Suppressor macrophage treated with lipopolysaccharide for 1 hour (primary cell): ENCODE measurements at regions not wholly inside any gene's neighbourhood (a gene's known extent, or its start where the extent isn't known, plus 50 kb on each side); places are given as distances from the start of the nearest gene placed in this dataset.
A peak's percentile ranks its signal among the peaks of the same experiment; 100 is the strongest.
"Not testable (repeated sequence)": the region's sequence is repeated elsewhere in the genome, so short reads cannot be mapped to it uniquely, and the experiment has no call there.

Experiments
- DNase-seq, 3 donors: peaks; one replicate each; pipeline ENCODE4 v3.0.0-alpha.2; 2020 to 2022

DNA sequence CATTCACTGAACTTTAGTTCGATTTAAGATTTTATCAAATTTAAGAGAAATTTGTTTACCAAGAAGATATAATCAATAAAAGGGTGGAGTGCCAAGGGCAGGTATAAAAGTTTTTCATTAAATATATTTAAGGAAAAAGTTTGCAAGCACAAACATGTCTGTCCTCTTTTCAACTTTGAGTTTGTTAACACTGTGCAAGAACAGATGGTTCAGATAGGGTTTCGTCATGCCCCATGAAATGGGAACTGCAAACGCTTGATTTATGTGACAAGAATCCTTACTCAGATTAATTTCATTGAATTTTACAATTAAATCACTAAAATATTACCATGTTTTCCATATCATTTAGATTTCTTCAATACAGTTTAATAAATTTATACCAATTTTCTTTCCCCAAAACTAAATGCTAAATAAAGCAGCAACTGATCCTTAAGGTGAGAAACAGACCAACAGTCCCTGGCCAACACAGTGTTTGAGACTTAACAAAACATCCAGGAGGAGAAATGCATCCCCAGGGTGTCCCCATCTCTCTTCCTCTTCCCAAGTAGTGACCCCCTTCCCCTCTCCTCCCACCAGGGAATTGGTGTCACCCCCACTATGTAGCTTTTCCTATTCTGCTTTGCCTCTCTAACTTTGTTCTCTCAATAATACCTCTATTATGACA is 292.9 kb downstream of the LTN1 start:
- no peak for DNase-seq

DNA sequence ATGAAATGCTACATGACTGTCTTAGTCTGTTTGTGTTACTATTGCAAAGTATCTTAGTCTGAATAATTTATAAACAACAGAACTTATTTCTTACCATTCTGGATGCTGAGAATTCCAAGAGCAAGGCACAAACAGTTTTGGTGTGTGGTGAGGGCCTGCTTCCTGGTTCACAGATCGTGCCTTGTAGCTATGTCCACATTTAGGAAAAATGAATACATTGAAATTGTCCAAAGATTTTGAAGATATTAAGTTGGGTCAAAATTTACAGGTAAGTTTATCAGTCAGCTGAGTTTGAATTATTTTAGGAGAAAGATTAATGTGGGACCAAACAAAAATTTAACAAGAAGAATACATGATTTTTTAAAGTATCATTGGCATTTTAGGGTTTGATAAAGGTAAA is 293.5 kb downstream of the LTN1 start:
- no peak for DNase-seq

GRCh38 chr21:28696844-28697410 is 295.8 kb downstream of the LTN1 start:
- no peak for DNase-seq

- DNase-seq = no peak
Observed at GRCh38 chr21:28693476-28693875, 299.2 kb downstream of the LTN1 start.

DNA sequence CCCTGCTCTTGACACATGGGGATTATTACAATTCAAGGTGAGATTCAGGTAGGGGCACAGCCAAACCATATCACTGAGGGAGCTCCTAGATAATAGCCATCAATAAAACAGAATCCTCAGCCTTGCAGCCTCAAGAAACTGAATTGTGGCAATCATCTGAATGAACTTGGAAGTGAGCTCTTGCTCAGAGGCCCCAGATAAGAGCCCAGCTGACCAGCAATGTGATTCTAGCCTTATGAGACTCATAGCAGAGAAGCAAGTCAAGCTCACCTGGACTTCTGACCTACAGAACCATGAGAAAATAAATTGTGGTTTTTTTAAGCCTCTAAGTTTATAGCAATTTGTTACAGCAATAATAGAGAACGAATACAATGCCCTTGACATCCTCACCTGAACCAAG is 302.5 kb downstream of the LTN1 start:
- no peak for DNase-seq

DNA sequence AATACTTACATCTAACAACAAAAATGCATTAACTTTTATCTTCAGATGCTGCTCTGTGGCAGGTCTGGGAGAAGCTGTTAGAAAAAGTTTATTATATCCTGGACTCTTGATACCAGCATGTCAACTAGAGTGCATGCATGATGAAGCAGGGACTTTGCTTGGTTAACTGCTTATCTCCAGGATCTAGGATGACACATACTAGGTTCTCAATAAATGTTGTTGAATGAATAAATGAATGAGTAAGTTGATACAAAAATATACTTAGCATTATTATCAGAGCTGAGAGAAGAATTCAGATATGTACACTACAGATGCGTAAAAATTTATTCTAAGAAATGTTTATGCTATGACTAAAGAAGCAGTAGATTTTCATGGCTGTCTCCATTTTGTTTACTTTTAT is 304.3 kb downstream of the LTN1 start:
- no peak for DNase-seq

DNA sequence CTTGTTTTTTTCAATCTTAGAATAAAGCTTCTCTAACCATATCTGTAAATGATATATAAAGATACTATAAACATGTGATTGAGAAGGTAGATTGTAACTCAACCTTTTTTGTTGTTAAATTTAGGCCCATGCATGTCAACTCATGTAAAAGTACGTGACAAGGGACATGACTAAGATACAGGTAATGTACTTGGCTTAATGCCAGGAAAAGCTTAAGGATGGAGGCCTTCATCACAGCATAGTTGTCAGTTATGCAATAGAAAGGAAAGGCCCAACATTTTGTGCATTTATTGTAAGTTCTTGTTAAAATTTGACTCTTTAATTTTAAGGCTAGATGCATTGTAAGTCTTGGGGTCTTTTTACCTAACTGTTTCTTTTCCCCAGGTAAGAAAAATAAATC is 305.1 kb downstream of the LTN1 start:
- DNase-seq = no peak

- no peak for DNase-seq
Observed at GRCh38 chr21:28683982-28684752, 308.5 kb downstream of the LTN1 start.

DNA sequence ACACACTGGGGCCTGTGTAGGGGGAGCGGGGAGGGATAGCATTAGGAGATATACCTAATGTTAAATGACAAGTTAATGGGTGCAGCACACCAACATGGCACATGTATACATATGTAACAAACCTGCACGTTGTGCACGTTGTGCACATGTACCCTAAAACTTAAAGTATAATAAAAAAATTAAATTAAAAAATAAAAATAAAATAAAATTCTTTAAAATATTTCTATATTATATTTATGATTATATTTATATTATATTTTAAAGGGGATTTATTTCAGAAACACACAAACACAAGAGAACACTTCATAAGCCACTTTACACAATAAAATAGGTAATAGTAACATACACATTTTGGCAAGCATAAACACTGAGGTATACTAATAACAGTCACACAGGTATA is 309.8 kb downstream of the LTN1 start:
- DNase-seq = not testable (repeated sequence)

DNA sequence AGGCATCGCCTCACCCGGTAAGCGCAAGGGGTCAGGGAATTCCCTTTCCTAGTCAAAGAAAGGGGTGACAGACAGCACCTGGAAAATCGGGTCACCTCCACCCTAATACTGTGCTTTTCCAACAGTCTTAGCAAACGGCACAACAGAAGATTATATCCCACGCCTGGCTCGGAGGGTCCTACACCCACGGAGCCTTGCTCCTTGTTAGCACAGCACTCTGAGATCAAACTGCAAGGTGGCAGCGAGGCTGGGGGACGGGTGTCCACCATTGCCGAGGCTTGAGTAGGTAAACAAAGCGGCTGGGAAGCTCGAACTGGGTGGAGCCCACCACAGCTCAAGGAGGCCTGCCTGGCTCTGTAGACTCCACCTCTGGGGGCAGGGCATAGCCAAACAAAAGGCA is 315.6 kb downstream of the LTN1 start:
- DNase-seq = not testable (repeated sequence)

- DNase-seq = no peak
Observed at GRCh38 chr21:28675331-28676041, 317.2 kb downstream of the LTN1 start.

DNA sequence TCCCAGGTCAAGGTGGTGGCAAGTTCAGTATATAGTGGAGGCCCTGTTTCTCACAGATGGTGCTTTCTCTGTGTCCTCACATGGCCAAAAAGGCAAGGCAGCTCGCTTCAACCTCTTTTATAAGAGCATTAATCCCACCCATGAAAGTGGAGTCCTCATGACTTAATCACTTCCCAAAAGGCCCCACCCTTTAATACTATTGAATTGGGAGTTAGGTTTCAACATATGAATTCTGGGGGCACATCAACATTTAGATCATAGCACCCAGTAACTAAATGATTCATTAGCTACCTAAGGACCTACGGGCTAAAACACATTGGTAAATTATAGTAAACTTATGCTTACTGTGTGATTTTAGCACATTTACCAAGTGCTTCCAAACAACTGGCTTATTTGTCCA is 317.9 kb downstream of the LTN1 start:
- DNase-seq = no peak

GRCh38 chr21:28671549-28672195 is 321.0 kb downstream of the LTN1 start:
- DNase-seq = no peak

DNA sequence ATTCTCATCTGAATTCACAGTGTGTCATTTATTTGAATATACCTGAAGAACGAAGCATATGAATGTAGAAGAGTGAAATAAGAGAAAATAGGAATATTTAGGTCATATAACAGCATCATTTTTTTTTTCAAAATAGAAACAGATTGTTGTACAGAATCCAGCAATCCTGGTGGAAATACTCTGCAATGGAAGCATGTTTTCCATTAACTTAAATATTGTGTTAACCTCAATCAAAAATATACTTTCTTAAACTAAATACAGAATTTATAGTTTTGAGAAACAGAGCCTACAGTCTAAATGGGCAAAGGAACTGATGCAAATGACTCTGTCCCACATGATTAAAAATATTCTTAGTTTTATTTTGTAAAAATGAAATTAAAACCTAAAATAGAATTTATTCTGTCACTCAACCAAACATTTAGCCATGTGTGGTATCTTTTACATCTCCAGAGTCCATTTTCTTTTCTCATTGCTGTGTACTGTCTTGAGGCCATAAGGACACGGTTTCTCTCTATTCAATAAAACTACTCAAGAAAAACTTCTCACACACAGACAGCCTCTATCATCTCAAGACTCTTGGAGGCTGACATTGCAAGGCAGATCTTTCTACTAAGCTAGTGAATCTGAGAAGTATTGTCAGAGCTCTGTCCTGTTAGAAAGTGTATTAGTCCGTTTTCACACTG is 322.6 kb downstream of the LTN1 start:
- DNase-seq = no peak

DNA sequence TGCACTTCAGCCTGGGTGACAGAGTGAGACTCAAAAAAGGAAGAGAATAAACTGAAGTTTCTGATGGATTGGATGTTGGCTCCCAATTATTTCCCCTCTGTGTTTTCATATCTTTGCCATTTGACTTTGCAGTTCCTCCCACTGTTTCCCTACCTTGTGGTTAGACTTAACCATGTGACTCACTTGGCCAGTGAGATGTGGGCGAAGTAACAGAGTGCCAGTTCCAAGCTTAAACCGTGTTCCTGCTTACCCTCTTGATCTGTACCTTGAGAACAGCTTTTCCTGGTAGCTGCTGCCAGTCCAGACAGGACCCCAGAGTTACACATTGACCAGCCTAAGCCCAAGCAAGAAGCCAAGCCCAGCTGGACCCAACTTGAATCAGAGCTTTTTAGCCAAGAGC is 323.4 kb downstream of the LTN1 start:
- no peak for DNase-seq

- DNase-seq = no peak
Observed at GRCh38 chr21:28663754-28664153, 328.9 kb downstream of the LTN1 start.

- no peak for DNase-seq
Observed at GRCh38 chr21:28663111-28663693, 329.5 kb downstream of the LTN1 start.

- DNase-seq = no peak
Observed at GRCh38 chr21:28657566-28657965, 335.1 kb downstream of the LTN1 start.

- DNase-seq = no peak
Observed at GRCh38 chr21:28655471-28655870, 337.2 kb downstream of the LTN1 start.

DNA sequence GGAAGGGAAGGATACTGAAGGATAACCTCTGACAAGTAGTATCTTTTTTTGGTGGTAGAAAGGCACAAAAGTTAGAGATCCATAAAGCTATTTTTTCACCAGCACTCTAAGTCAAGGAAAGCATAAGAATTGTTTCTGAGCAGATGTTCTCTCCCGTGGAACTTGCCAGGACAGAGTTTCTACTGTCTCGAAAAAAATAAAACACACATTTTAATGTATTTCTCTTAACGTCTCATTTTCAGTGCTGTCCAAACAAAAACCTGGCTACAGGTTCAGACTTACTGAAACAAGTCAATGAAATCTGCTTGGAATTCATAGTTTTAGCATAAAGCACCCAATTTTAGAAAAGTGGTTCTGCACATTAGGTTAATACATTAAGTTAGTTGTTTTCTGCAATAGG is 338.3 kb downstream of the LTN1 start:
- DNase-seq = no peak

- DNase-seq = no peak
Observed at GRCh38 chr21:28644762-28645161, 347.9 kb downstream of the LTN1 start.

DNA sequence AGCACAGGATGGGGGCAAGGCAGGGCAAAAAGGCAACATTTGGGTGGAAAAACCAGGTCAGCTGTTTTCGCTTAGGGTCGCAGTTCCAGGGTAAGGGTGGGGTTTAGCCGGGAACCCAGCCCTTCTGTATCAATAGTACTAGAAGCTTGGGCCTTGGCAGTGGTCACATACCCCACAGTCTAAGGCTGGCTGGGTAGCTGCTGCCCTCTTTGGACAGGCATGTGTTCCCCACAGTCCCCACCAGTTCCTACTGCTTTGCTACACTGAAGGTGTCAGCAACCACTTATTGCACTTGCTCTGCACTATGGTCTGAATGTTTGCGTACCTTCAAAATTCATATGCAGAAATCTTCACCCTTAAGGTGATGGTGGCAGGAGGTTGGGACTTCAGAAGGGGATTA is 349.8 kb downstream of the LTN1 start:
- DNase-seq = peak in 1 of 3 donors; percentile 1
